Iris pigment epithelial cell (primary cell): ENCODE measurements at regions not wholly inside any gene's neighbourhood (a gene's known extent, or its start where the extent isn't known, plus 50 kb on each side); places are given as distances from the start of the nearest gene placed in this dataset.

ENCODE experiments used
- DNase-seq: peaks from one replicate; pipeline ENCODE4 v3.0.0-alpha.2; 2011; ENCODE audit warnings: low read depth

GRCh38 chr1:167145965-167146364 lies 52.1 kb downstream of the STYXL2 start:
- no peak for DNase-seq

GRCh38 chr1:167146903-167147539 lies 53.1 kb downstream of the STYXL2 start:
- DNase-seq = no peak

- no peak for DNase-seq
Observed at GRCh38 chr1:167148421-167148820, 54.5 kb downstream of the STYXL2 start.

GRCh38 chr1:167149793-167150491 lies 56.1 kb downstream of the STYXL2 start:
- DNase-seq = no peak

GRCh38 chr1:167150492-167150833 lies 56.6 kb downstream of the STYXL2 start:
- DNase-seq = no peak

GRCh38 chr1:167152192-167152876 lies 58.5 kb downstream of the STYXL2 start:
- no peak for DNase-seq

- DNase-seq = no peak
Observed at GRCh38 chr1:167156466-167156865, 62.6 kb downstream of the STYXL2 start.

GRCh38 chr1:167157114-167157513 lies 63.2 kb downstream of the STYXL2 start:
- DNase-seq = no peak

GRCh38 chr1:167158111-167158812 lies 62.4 kb upstream of the POU2F1 start:
- DNase-seq = no peak

GRCh38 chr1:167158813-167159275 lies 61.8 kb upstream of the POU2F1 start:
- no peak for DNase-seq

- DNase-seq = no peak
Observed at GRCh38 chr1:167159782-167160181, 60.9 kb upstream of the POU2F1 start.

- DNase-seq = no peak
Observed at GRCh38 chr1:167161242-167161641, 59.4 kb upstream of the POU2F1 start.

- DNase-seq = no peak
Observed at GRCh38 chr1:167161762-167162161, 58.9 kb upstream of the POU2F1 start.

GRCh38 chr1:167165219-167165618 lies 55.5 kb upstream of the POU2F1 start:
- DNase-seq = no peak

GRCh38 chr1:167165948-167166689 lies 54.6 kb upstream of the POU2F1 start:
- DNase-seq = peak; percentile 14

GRCh38 chr1:167166690-167167075 lies 54.0 kb upstream of the POU2F1 start:
- DNase-seq = no peak

GRCh38 chr1:167168424-167168823 lies 52.3 kb upstream of the POU2F1 start:
- no peak for DNase-seq

GRCh38 chr1:167169642-167170041 lies 51.0 kb upstream of the POU2F1 start:
- no peak for DNase-seq
